ENCODE measurements at regions not wholly inside any gene's neighbourhood (a gene's known extent, or its start where the extent isn't known, plus 50 kb on each side); places are given as distances from the start of the nearest gene placed in this dataset.

DNA sequence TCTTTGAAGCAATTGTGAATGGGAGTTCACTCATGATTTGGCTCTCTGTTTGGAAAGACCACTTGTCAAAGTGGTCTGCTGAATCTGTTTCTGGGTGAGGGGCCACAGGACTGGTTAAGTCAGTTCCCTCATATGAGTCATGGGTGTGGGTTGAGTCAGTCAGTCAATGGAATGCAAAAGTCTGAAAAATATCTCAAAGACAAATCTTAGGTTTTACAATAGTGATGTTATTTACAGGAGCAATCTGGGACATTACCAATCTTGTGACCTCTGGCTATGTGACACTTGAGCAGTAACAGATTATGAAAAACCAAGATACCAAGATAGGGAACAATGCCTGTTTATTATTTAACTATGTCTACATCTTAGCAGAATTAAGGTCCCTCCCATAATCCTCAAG, 311.6 kb downstream of the AASDHPPT start:
- peaks cover 0 to 3% (median 0%) of the 10 kb centered on the region in 4 donors for H3K27me3 ChIP-seq (ENCODE audit: control insufficient read depth in 4 of 4, insufficient read depth in 4 of 4, low read length in 3 of 4)
- no peak overlapping the region for H3K27ac ChIP-seq (ENCODE audit: low read depth in 1 of 2, low read length in 2 of 2)
- no peaks in the 10 kb centered on the region for H3K4me1 ChIP-seq (ENCODE audit: control insufficient read depth in 4 of 4, insufficient read depth in 4 of 4, low read length in 3 of 4)
- TF ChIP-seq RXRA (IDR thresholded peaks at IDR 0.05): no peak
- no peak for TF ChIP-seq FOXA2 (IDR thresholded peaks at IDR 0.05)
- TF ChIP-seq, protein P1, sequence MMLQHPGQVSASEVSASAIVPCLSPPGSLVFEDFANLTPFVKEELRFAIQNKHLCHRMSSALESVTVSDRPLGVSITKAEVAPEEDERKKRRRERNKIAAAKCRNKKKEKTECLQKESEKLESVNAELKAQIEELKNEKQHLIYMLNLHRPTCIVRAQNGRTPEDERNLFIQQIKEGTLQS (IDR thresholded peaks at IDR 0.05): no peak
- H3K36me3 ChIP-seq (ENCODE audit: control insufficient read depth in 4 of 4, insufficient read depth in 3 of 4, low read depth in 1 of 4, low read length in 3 of 4): no peaks in the 10 kb centered on the region
- H3K9me3 ChIP-seq (ENCODE audit: control insufficient read depth in 4 of 4, low read length in 3 of 4): no peaks in the 10 kb centered on the region
- H3K9ac ChIP-seq (ENCODE audit: low read depth in 1 of 2, low read length in 2 of 2): no peak overlapping the region
- H3K4me3 ChIP-seq (ENCODE audit: low read depth in 1 of 3, low read length in 3 of 3): no peak overlapping the region
- DNase-seq (ENCODE audit: low spot score): no peak

DNA sequence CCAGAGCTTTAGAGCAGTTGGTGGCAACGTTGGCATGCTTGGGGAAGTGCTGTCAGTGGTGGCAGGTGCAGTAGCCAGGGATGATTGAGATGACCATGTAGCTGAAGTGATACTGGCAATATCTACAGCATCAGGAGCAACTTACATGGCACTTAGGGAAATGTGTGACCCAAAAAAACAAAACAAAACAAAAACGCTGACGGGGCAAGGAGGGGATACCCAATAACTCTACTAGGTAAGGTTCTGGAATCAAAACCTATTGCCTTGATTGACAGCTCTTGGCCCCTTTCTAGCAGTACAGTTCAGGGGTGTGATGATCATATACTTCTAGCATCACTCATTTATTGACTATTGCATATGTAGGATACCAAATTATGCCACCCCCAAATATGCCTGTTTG, 312.6 kb downstream of the AASDHPPT start:
- Histone ChIP-seq H3K4me3 (ENCODE audit: low read depth in 1 of 3, low read length in 3 of 3) (no peak overlapping the region), H3K9ac (ENCODE audit: low read depth in 1 of 2, low read length in 2 of 2) (no peak overlapping the region), H3K4me1 (ENCODE audit: control insufficient read depth in 4 of 4, insufficient read depth in 4 of 4, low read length in 3 of 4) (no peaks in the 10 kb centered on the region), H3K27me3 (ENCODE audit: control insufficient read depth in 4 of 4, insufficient read depth in 4 of 4, low read length in 3 of 4) (peaks cover 0 to 3% (median 0%) of the 10 kb centered on the region in 4 donors), H3K36me3 (ENCODE audit: control insufficient read depth in 4 of 4, insufficient read depth in 3 of 4, low read depth in 1 of 4, low read length in 3 of 4) (no peaks in the 10 kb centered on the region), H3K27ac (ENCODE audit: low read depth in 1 of 2, low read length in 2 of 2) (no peak overlapping the region), H3K9me3 (ENCODE audit: control insufficient read depth in 4 of 4, low read length in 3 of 4) (no peaks in the 10 kb centered on the region)
- no peak for DNase-seq (ENCODE audit: low spot score)
- 67% methylated on average over 3 of the region's 3 CpGs for WGBS
- TF ChIP-seq TAF1 (conservative IDR thresholded peaks at IDR 0.05) (no peak), HNF4G (IDR thresholded peaks at IDR 0.05) (no peak), EGR1 (IDR thresholded peaks at IDR 0.05; ENCODE audit: low read depth in 2 of 2) (no peak), HNF4A (conservative IDR thresholded peaks at IDR 0.05) (no peak), RXRA (IDR thresholded peaks at IDR 0.05) (no peak), SP1 (IDR thresholded peaks at IDR 0.05) (no peak), NR2F2 (IDR thresholded peaks at IDR 0.05) (no peak), FOXA1 (IDR thresholded peaks at IDR 0.05) (no peak)
- TF ChIP-seq, protein P2, sequence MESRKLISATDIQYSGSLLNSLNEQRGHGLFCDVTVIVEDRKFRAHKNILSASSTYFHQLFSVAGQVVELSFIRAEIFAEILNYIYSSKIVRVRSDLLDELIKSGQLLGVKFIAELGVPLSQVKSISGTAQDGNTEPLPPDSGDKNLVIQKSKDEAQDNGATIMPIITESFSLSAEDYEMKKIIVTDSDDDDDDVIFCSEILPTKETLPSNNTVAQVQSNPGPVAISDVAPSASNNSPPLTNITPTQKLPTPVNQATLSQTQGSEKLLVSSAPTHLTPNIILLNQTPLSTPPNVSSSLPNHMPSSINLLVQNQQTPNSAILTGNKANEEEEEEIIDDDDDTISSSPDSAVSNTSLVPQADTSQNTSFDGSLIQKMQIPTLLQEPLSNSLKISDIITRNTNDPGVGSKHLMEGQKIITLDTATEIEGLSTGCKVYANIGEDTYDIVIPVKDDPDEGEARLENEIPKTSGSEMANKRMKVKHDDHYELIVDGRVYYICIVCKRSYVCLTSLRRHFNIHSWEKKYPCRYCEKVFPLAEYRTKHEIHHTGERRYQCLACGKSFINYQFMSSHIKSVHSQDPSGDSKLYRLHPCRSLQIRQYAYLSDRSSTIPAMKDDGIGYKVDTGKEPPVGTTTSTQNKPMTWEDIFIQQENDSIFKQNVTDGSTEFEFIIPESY (IDR thresholded peaks at IDR 0.05): no peak
- TF ChIP-seq, protein P1 (IDR thresholded peaks at IDR 0.05): no peak

DNA sequence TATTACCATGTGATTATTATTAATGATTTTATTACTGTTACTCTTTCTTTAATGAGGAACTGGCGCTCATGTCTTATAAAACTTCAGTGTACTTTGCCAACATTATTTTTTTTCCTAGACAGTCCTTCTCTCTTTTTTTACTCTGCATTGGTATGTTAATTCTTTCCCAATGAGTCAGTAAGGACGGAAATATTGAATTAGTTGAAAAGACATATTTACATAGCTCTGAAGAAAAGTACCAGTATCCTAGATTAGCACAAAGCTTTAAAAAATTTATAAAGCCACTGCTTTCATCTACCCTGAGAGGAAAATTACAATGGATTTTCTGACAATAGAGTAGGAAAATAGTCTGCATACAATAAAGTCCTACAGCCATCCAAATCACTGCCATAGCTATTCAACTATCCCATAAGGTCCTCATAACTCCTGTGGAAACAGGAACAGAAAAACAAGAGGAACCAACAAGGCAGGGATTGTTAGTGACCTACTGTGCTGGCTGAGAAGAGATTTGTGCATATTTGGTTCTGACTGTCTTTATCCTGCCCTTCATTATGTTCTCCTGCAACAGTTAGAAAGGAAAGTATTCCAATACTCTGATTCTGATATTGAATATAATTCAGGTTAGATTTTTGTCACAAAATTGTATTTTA, 314.4 kb downstream of the AASDHPPT start:
- no peak overlapping the region for H3K4me3 ChIP-seq (ENCODE audit: low read depth in 1 of 3, low read length in 3 of 3)
- DNase-seq (ENCODE audit: low spot score): no peak
- H3K9ac ChIP-seq (ENCODE audit: low read depth in 1 of 2, low read length in 2 of 2): no peak overlapping the region
- TF ChIP-seq FOXA1 (IDR thresholded peaks at IDR 0.05): no peak
- no peak for TF ChIP-seq YY1 (IDR thresholded peaks at IDR 0.05)
- TF ChIP-seq HNF4A (conservative IDR thresholded peaks at IDR 0.05): no peak
- no peak for TF ChIP-seq RXRA (IDR thresholded peaks at IDR 0.05)
- TF ChIP-seq, protein P2 (IDR thresholded peaks at IDR 0.05): no peak
- H3K27ac ChIP-seq (ENCODE audit: low read depth in 1 of 2, low read length in 2 of 2): no peak overlapping the region
- H3K4me1 ChIP-seq (ENCODE audit: control insufficient read depth in 4 of 4, insufficient read depth in 4 of 4, low read length in 3 of 4): no peaks in the 10 kb centered on the region
- WGBS: 66% methylated on average over 2 of the region's 2 CpGs
- H3K27me3 ChIP-seq (ENCODE audit: control insufficient read depth in 4 of 4, insufficient read depth in 4 of 4, low read length in 3 of 4): peaks cover 0 to 3% (median 0%) of the 10 kb centered on the region in 4 donors
- H3K9me3 ChIP-seq (ENCODE audit: control insufficient read depth in 4 of 4, low read length in 3 of 4): peaks cover 0 to 3% (median 2%) of the 10 kb centered on the region in 4 donors
- no peaks in the 10 kb centered on the region for H3K36me3 ChIP-seq (ENCODE audit: control insufficient read depth in 4 of 4, insufficient read depth in 3 of 4, low read depth in 1 of 4, low read length in 3 of 4)
